KOPT-K1 (cell line): ENCODE measurements at regions not wholly inside any gene's neighbourhood (a gene's known extent, or its start where the extent isn't known, plus 50 kb on each side); places are given as distances from the start of the nearest gene placed in this dataset.

Experiments
- H3K27ac ChIP-seq: fragments of 200-600 bp; sonication (generic); 2 replicates; pipeline ENCODE4 v1.5.1; 2016; ENCODE audit warnings: antibody characterized with exemption, mild to moderate bottlenecking, low read depth, low read length; ENCODE audit not compliant: poor library complexity, severe bottlenecking
- H3K36me3 ChIP-seq: fragments of 200-600 bp; sonication (generic); 2 replicates; pipeline ENCODE4 v1.5.1; 2017; ENCODE audit warnings: antibody characterized with exemption, mild to moderate bottlenecking, low read length, moderate library complexity; ENCODE audit not compliant: insufficient read depth
- H3K9me3 ChIP-seq: fragments of 200-600 bp; sonication (generic); 2 replicates; pipeline ENCODE4 v1.5.1; 2017; ENCODE audit warnings: antibody characterized with exemption, low read length, mild to moderate bottlenecking; ENCODE audit not compliant: insufficient read depth, poor library complexity, severe bottlenecking

GRCh38 chrY:7177631-7178030 is 266.1 kb upstream of the AMELY start:
- no peaks in the 10 kb centered on the region for H3K36me3 ChIP-seq
- no peak overlapping the region for H3K27ac ChIP-seq
- H3K9me3 ChIP-seq, result no peaks in the 10 kb centered on the region

- Histone ChIP-seq H3K9me3 (no peaks in the 10 kb centered on the region), H3K27ac (no peak overlapping the region), H3K36me3 (no peaks in the 10 kb centered on the region)
Measured at GRCh38 chrY:7169475-7169874, 257.9 kb upstream of the AMELY start.

- H3K36me3 ChIP-seq, result no peaks in the 10 kb centered on the region
- H3K27ac ChIP-seq, result no peak overlapping the region
- no peaks in the 10 kb centered on the region for H3K9me3 ChIP-seq
Measured at GRCh38 chrY:7141477-7141876, 229.9 kb upstream of the AMELY start.
